H1 (cell line): ENCODE measurements at regions not wholly inside any gene's neighbourhood (a gene's known extent, or its start where the extent isn't known, plus 50 kb on each side); places are given as distances from the start of the nearest gene placed in this dataset.

ENCODE experiments used
- CTCF ChIP-seq, 3 experiments: IDR thresholded peaks; 1 replicate in 2 of 3; 2 replicates in 1 of 3; pipeline versions ENCODE4 v1.5.1 to v1.6.1; 2011; ENCODE audit warnings: low read length in 3 of 3, mild to moderate bottlenecking in 3 of 3, inconsistent platforms in 2 of 3, low read depth in 1 of 3, moderate library complexity in 1 of 3; ENCODE audit not compliant: insufficient read depth in 1 of 3; ENCODE audit errors: control extremely low read depth in 1 of 3
- EZH2 ChIP-seq: fragments of 200-600 bp; sonication (generic); IDR thresholded peaks from 2 replicates; pipeline ENCODE4 v1.7.1; 2012; ENCODE audit warnings: low read depth, mild to moderate bottlenecking, moderate library complexity, low read length, inconsistent platforms; ENCODE audit not compliant: severe bottlenecking
- TEAD4 ChIP-seq: IDR thresholded peaks from 2 replicates; pipeline ENCODE4 v1.6.1; 2012; ENCODE audit warnings: low read depth, low read length, inconsistent platforms, mixed read lengths
- ZNF274 ChIP-seq: IDR thresholded peaks from 2 replicates; pipeline ENCODE4 v1.7.0; 2012; ENCODE audit warnings: low read length, borderline replicate concordance; ENCODE audit errors: extremely low read depth

DNA sequence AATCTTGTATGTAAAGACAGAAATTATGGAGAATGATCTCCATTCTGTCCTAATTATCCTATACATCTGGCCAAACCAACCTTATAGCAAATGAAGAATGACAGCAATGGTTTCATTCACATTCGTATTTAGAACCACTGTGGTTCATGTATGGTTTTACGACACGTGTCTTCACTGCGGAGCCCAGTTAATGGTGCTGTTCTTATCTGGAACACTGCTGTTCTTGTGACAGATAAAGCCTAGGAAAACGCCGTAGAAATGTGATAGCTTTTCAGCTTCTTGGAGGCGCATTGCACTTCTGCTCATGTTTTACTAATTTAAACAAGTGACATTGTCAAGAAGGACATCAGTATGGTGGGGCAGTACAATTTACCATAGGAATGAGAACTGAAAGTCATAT lies 2266.4 kb upstream of the TENM3 start:
- TF ChIP-seq CTCF (IDR thresholded peaks at IDR 0.05; ENCODE audit: control extremely low read depth in 1 of 3, insufficient read depth in 1 of 3, low read depth in 1 of 3, low read length in 3 of 3) = no peak
- TF ChIP-seq TEAD4 = no peak
- TF ChIP-seq ZNF274 = no peak
- no peak for TF ChIP-seq EZH2
